GM23248 (cell line): ENCODE measurements at regions not wholly inside any gene's neighbourhood (a gene's known extent, or its start where the extent isn't known, plus 50 kb on each side); places are given as distances from the start of the nearest gene placed in this dataset.

Experiments used
- DNase-seq: peaks from one replicate; pipeline ENCODE4 v3.0.0-alpha.2; 2015
- H2AFZ ChIP-seq: fragments of 200-600 bp; sonication (generic); 2 replicates; pipeline ENCODE4 v1.6.1; 2016; ENCODE audit warnings: antibody characterized with exemption
- H3F3A ChIP-seq: fragments of 200-600 bp; sonication (generic); 2 replicates; pipeline ENCODE4 v1.6.1; 2016; ENCODE audit warnings: mild to moderate bottlenecking, antibody characterized with exemption, mixed run types; ENCODE audit not compliant: insufficient read depth
- H3K27ac ChIP-seq: fragments of 200-600 bp; sonication (generic); 2 replicates; pipeline ENCODE4 v1.5.1; 2016; ENCODE audit warnings: mild to moderate bottlenecking
- H3K27me3 ChIP-seq: fragments of 200-600 bp; sonication (generic); replicated peaks from 2 replicates; pipeline ENCODE4 v1.6.1; 2016; ENCODE audit warnings: mild to moderate bottlenecking; ENCODE audit not compliant: insufficient read depth
- H3K36me3 ChIP-seq: fragments of 200-600 bp; sonication (generic); 2 replicates; pipeline ENCODE4 v1.6.1; 2016; ENCODE audit warnings: low read depth, mild to moderate bottlenecking
- H3K4me1 ChIP-seq: fragments of 200-600 bp; sonication (generic); 2 replicates; pipeline ENCODE4 v1.6.1; 2016; ENCODE audit warnings: mild to moderate bottlenecking; ENCODE audit not compliant: insufficient read depth
- H3K4me2 ChIP-seq: fragments of 200-600 bp; sonication (generic); one replicate; pipeline ENCODE4 v1.6.1; 2016; ENCODE audit warnings: mild to moderate bottlenecking; ENCODE audit not compliant: unreplicated experiment
- H3K4me3 ChIP-seq: fragments of 200-600 bp; sonication (generic); 2 replicates; pipeline ENCODE4 v1.5.1; 2016; ENCODE audit warnings: mild to moderate bottlenecking
- H3K79me2 ChIP-seq: fragments of 200-600 bp; sonication (generic); 2 replicates; pipeline ENCODE4 v1.6.1; 2016; ENCODE audit warnings: mild to moderate bottlenecking; ENCODE audit not compliant: insufficient read depth
- H3K9ac ChIP-seq: fragments of 200-600 bp; sonication (generic); 2 replicates; pipeline ENCODE4 v1.6.1; 2016; ENCODE audit warnings: mild to moderate bottlenecking
- H3K9me2 ChIP-seq: fragments of 200-600 bp; sonication (generic); 2 replicates; pipeline ENCODE4 v1.6.1; 2016; ENCODE audit warnings: mixed run types, mild to moderate bottlenecking, moderate library complexity; ENCODE audit not compliant: insufficient read depth
- H3K9me3 ChIP-seq: fragments of 200-600 bp; sonication (generic); one replicate; pipeline ENCODE4 v1.6.1; 2017; ENCODE audit warnings: low read depth
- H4K20me1 ChIP-seq: fragments of 200-600 bp; sonication (generic); 2 replicates; pipeline ENCODE4 v1.6.0; 2016; ENCODE audit not compliant: insufficient read depth
- EZH2 ChIP-seq: fragments of 200-600 bp; sonication (generic); IDR thresholded peaks from 2 replicates; pipeline ENCODE4 v1.6.1; 2018; ENCODE audit warnings: antibody characterized with exemption, mild to moderate bottlenecking; ENCODE audit not compliant: insufficient read depth, poor library complexity, severe bottlenecking
- EZH2phosphoT487 ChIP-seq: fragments of 200-600 bp; sonication (generic); IDR thresholded peaks from 2 replicates; pipeline ENCODE4 v1.6.1; 2018; ENCODE audit warnings: antibody characterized with exemption, moderate library complexity, mild to moderate bottlenecking, low read depth; ENCODE audit not compliant: insufficient read depth
- WGBS, 2 experiments: methylation state at CpG; one replicate each; pipeline ENCODE4 v1.1.6; 2015 to 2017; ENCODE audit warnings: low lambda C conversion rate in 2 of 2, low coverage in 1 of 2; ENCODE audit errors: missing lambda C conversion rate in 2 of 2; 5-methylcytosine and 5-hydroxymethylcytosine counted together
- in situ Hi-C: fragments of 300-500 bp; cut with MboI; formaldehyde crosslinking; loops from 2 replicates; pipeline ENCODE4 v1.15.0; 2020

GRCh38 chr4:160877087-160877790 is 1286.6 kb downstream of the FSTL5 start:
- H3K4me3 ChIP-seq: no peak overlapping the region
- TF ChIP-seq EZH2 (no peak), EZH2phosphoT487 (no peak)
- no peak for DNase-seq
- H3K4me1 ChIP-seq: no peaks in the 10 kb centered on the region
- H4K20me1 ChIP-seq: no peaks in the 10 kb centered on the region
- H3K4me2 ChIP-seq: no peak overlapping the region
- in situ Hi-C loops: no loop called here
- 26 to 34% methylated on average over 9 of the region's 9 CpGs for WGBS, 2 experiments
- no peaks in the 10 kb centered on the region for H3K9me3 ChIP-seq
- no peaks in the 10 kb centered on the region for H3K9me2 ChIP-seq
- H3F3A ChIP-seq: no peaks in the 10 kb centered on the region
- H3K36me3 ChIP-seq: no peaks in the 10 kb centered on the region
- H2AFZ ChIP-seq: no peak overlapping the region
- H3K27me3 ChIP-seq: no peaks in the 10 kb centered on the region
- no peak overlapping the region for H3K9ac ChIP-seq
- no peak overlapping the region for H3K27ac ChIP-seq
- H3K79me2 ChIP-seq: no peaks in the 10 kb centered on the region

GRCh38 chr4:160880180-160880579 is 1283.6 kb downstream of the FSTL5 start:
- H2AFZ ChIP-seq: no peak overlapping the region
- no peaks in the 10 kb centered on the region for H3K9me2 ChIP-seq
- H3K9me3 ChIP-seq: no peaks in the 10 kb centered on the region
- H3K9ac ChIP-seq: no peak overlapping the region
- H3K4me2 ChIP-seq: no peak overlapping the region
- H3K27ac ChIP-seq: no peak overlapping the region
- in situ Hi-C loops: no loop called here
- H3K4me1 ChIP-seq: no peaks in the 10 kb centered on the region
- 16 to 29% methylated on average over 5 of the region's 5 CpGs for WGBS, 2 experiments
- H4K20me1 ChIP-seq: no peaks in the 10 kb centered on the region
- H3K36me3 ChIP-seq: no peaks in the 10 kb centered on the region
- no peaks in the 10 kb centered on the region for H3K27me3 ChIP-seq
- no peak for DNase-seq
- no peak overlapping the region for H3K4me3 ChIP-seq
- TF ChIP-seq EZH2 (no peak), EZH2phosphoT487 (no peak)
- no peaks in the 10 kb centered on the region for H3F3A ChIP-seq
- H3K79me2 ChIP-seq: no peaks in the 10 kb centered on the region

- Histone ChIP-seq H3K4me2 (no peak overlapping the region), H3K4me3 (no peak overlapping the region), H3K27me3 (no peaks in the 10 kb centered on the region), H3K9me3 (no peaks in the 10 kb centered on the region), H2AFZ (no peak overlapping the region), H3K36me3 (no peaks in the 10 kb centered on the region), H3K27ac (no peak overlapping the region), H3F3A (no peaks in the 10 kb centered on the region), H4K20me1 (no peaks in the 10 kb centered on the region), H3K79me2 (no peaks in the 10 kb centered on the region), H3K9me2 (no peaks in the 10 kb centered on the region), H3K9ac (no peak overlapping the region), H3K4me1 (no peaks in the 10 kb centered on the region)
- WGBS, 2 experiments: 20 to 33% methylated on average over 1 of the region's 1 CpG
- TF ChIP-seq EZH2phosphoT487 (no peak), EZH2 (no peak)
- in situ Hi-C loops: no loop called here
- DNase-seq: no peak
Observed at GRCh38 chr4:160887668-160888067, 1276.1 kb downstream of the FSTL5 start.

GRCh38 chr4:160894128-160894527 is 1269.7 kb downstream of the FSTL5 start:
- Histone ChIP-seq H3K9me3 (peaks cover 5% of the 10 kb centered on the region), H3F3A (no peaks in the 10 kb centered on the region), H3K36me3 (no peaks in the 10 kb centered on the region), H2AFZ (no peak overlapping the region), H3K4me1 (no peaks in the 10 kb centered on the region), H3K27me3 (no peaks in the 10 kb centered on the region), H3K4me3 (no peak overlapping the region), H3K79me2 (no peaks in the 10 kb centered on the region), H4K20me1 (no peaks in the 10 kb centered on the region), H3K9ac (no peak overlapping the region), H3K27ac (no peak overlapping the region), H3K4me2 (no peak overlapping the region), H3K9me2 (no peaks in the 10 kb centered on the region)
- no peak for DNase-seq
- in situ Hi-C loops: no loop called here
- no peak for TF ChIP-seq EZH2phosphoT487
- TF ChIP-seq EZH2: no peak
- WGBS, 2 experiments: 10 to 15% methylated on average over 2 of the region's 2 CpGs
